ENCODE measurements at regions not wholly inside any gene's neighbourhood (a gene's known extent, or its start where the extent isn't known, plus 50 kb on each side); places are given as distances from the start of the nearest gene placed in this dataset.
"Not testable (repeated sequence)": the region's sequence is repeated elsewhere in the genome, so short reads cannot be mapped to it uniquely, and the experiment has no call there.

- no peak for DNase-seq (ENCODE audit: low read depth)
These were observed 55.9 kb downstream of the ZBTB18 start for GRCh38 chr1:244106837-244107493.

GRCh38 chr1:244111027-244111426, 59.9 kb downstream of the ZBTB18 start:
- no peak for DNase-seq (ENCODE audit: low read depth)

GRCh38 chr1:244112041-244112440, 61.0 kb downstream of the ZBTB18 start:
- no peak for DNase-seq (ENCODE audit: low read depth)

- DNase-seq (ENCODE audit: low read depth) = no peak
These were observed 61.6 kb downstream of the ZBTB18 start for GRCh38 chr1:244112636-244113035.

- DNase-seq (ENCODE audit: low read depth) = no peak
These were observed 62.6 kb downstream of the ZBTB18 start for GRCh38 chr1:244113532-244114320.

- DNase-seq (ENCODE audit: low read depth) = no peak
These were observed 63.8 kb downstream of the ZBTB18 start for GRCh38 chr1:244114892-244115291.

GRCh38 chr1:244116946-244117345, 65.9 kb downstream of the ZBTB18 start:
- no peak for DNase-seq (ENCODE audit: low read depth)

GRCh38 chr1:244118109-244118761, 67.2 kb downstream of the ZBTB18 start:
- no peak for DNase-seq (ENCODE audit: low read depth)

GRCh38 chr1:244128591-244129383, 77.7 kb downstream of the ZBTB18 start:
- no peak for DNase-seq (ENCODE audit: low read depth)

- no peak for DNase-seq (ENCODE audit: low read depth)
These were observed 86.2 kb downstream of the ZBTB18 start for GRCh38 chr1:244137276-244137675.

GRCh38 chr1:244137725-244138124, 86.6 kb downstream of the ZBTB18 start:
- no peak for DNase-seq (ENCODE audit: low read depth)

GRCh38 chr1:244138399-244138798, 87.3 kb downstream of the ZBTB18 start:
- no peak for DNase-seq (ENCODE audit: low read depth)

GRCh38 chr1:244139655-244140054, 88.6 kb downstream of the ZBTB18 start:
- DNase-seq (ENCODE audit: low read depth) = no peak

GRCh38 chr1:244140420-244140819, 89.3 kb downstream of the ZBTB18 start:
- no peak for DNase-seq (ENCODE audit: low read depth)

- no peak for DNase-seq (ENCODE audit: low read depth)
These were observed 93.0 kb downstream of the ZBTB18 start for GRCh38 chr1:244144053-244144452.

- DNase-seq (ENCODE audit: low read depth) = no peak
These were observed 99.0 kb downstream of the ZBTB18 start for GRCh38 chr1:244150071-244150470.

GRCh38 chr1:244150665-244151064, 99.6 kb downstream of the ZBTB18 start:
- no peak for DNase-seq (ENCODE audit: low read depth)

GRCh38 chr1:244151537-244151936, 100.5 kb downstream of the ZBTB18 start:
- DNase-seq (ENCODE audit: low read depth) = no peak

- DNase-seq (ENCODE audit: low read depth) = no peak
These were observed 103.4 kb downstream of the ZBTB18 start for GRCh38 chr1:244154508-244154871.

GRCh38 chr1:244154872-244155531, 103.9 kb downstream of the ZBTB18 start:
- DNase-seq (ENCODE audit: low read depth) = no peak

- DNase-seq (ENCODE audit: low read depth) = no peak
These were observed 104.6 kb downstream of the ZBTB18 start for GRCh38 chr1:244155661-244156060.

GRCh38 chr1:244156617-244157016, 105.5 kb downstream of the ZBTB18 start:
- not testable (repeated sequence) for DNase-seq (ENCODE audit: low read depth)
